DND-41 (cell line): ENCODE measurements at regions not wholly inside any gene's neighbourhood (a gene's known extent, or its start where the extent isn't known, plus 50 kb on each side); places are given as distances from the start of the nearest gene placed in this dataset.
A peak's percentile ranks its signal among the peaks of the same experiment; 100 is the strongest.
"Not testable (repeated sequence)": the region's sequence is repeated elsewhere in the genome, so short reads cannot be mapped to it uniquely, and the experiment has no call there.

Experiments
- ATAC-seq: fragments of 200-7000 bp; cut with Tn5 transposase; 3 replicates; pipeline ENCODE4 v1.9.1; 2021; ENCODE audit warnings: low read depth; ENCODE audit not compliant: insufficient read depth
- DNase-seq: peaks from one replicate; pipeline ENCODE4 v3.0.0-alpha.2; 2020
- H2AFZ ChIP-seq: 2 replicates; pipeline ENCODE4 v1.6.0; 2012; ENCODE audit warnings: low read depth, low read length
- H3K27ac ChIP-seq: 2 replicates; pipeline ENCODE4 v1.5.1; 2012; ENCODE audit warnings: low read length, inconsistent platforms
- H3K27me3 ChIP-seq: fragments of 200-600 bp; sonication (generic); 2 replicates; pipeline ENCODE4 v1.6.0; 2012; ENCODE audit warnings: low read length, mild to moderate bottlenecking, inconsistent platforms; ENCODE audit not compliant: insufficient read depth, poor library complexity
- H3K36me3 ChIP-seq: 2 replicates; pipeline ENCODE4 v1.5.1; 2012; ENCODE audit warnings: low read length, inconsistent platforms; ENCODE audit not compliant: insufficient read depth
- H3K4me1 ChIP-seq: 2 replicates; pipeline ENCODE4 v1.5.1; 2012; ENCODE audit warnings: mild to moderate bottlenecking, low read length; ENCODE audit not compliant: insufficient read depth
- H3K4me2 ChIP-seq: 2 replicates; pipeline ENCODE4 v1.6.0; 2012; ENCODE audit warnings: mild to moderate bottlenecking, moderate library complexity, low read length, inconsistent platforms; ENCODE audit not compliant: insufficient read depth
- H3K4me3 ChIP-seq, 2 experiments: fragments of 200-600 bp in 1 of 2; shearing (Covaris generic) in 1 of 2; 2 replicates each; pipeline ENCODE4 v1.5.1; 2012 to 2016; ENCODE audit warnings: inconsistent platforms in 2 of 2, low read length in 2 of 2, mild to moderate bottlenecking in 2 of 2, low read depth in 1 of 2, moderate library complexity in 1 of 2
- H3K79me2 ChIP-seq: 2 replicates; pipeline ENCODE4 v1.6.0; 2012; ENCODE audit warnings: low read length, inconsistent platforms; ENCODE audit not compliant: insufficient read depth
- H3K9ac ChIP-seq: 2 replicates; pipeline ENCODE4 v1.6.0; 2012; ENCODE audit warnings: low read depth, mild to moderate bottlenecking, inconsistent platforms, low read length, moderate library complexity
- H3K9me3 ChIP-seq: 2 replicates; pipeline ENCODE4 v1.5.1; 2012; ENCODE audit warnings: low read length, moderate library complexity, mild to moderate bottlenecking, inconsistent platforms; ENCODE audit not compliant: insufficient read depth, severe bottlenecking
- H4K20me1 ChIP-seq: 2 replicates; pipeline ENCODE4 v1.6.0; 2012; ENCODE audit warnings: low read length; ENCODE audit not compliant: insufficient read depth
- CTCF ChIP-seq: IDR thresholded peaks from 2 replicates; pipeline ENCODE4 v1.5.1; 2012; ENCODE audit warnings: borderline replicate concordance, low read length, moderate library complexity, mild to moderate bottlenecking; ENCODE audit not compliant: poor library complexity, severe bottlenecking; ENCODE audit errors: extremely low read depth
- EZH2 ChIP-seq: IDR thresholded peaks from 3 replicates; pipeline ENCODE4 v1.6.1; 2012; ENCODE audit warnings: borderline replicate concordance, low read depth, mild to moderate bottlenecking, moderate library complexity, low read length, inconsistent platforms; ENCODE audit not compliant: severe bottlenecking

DNA sequence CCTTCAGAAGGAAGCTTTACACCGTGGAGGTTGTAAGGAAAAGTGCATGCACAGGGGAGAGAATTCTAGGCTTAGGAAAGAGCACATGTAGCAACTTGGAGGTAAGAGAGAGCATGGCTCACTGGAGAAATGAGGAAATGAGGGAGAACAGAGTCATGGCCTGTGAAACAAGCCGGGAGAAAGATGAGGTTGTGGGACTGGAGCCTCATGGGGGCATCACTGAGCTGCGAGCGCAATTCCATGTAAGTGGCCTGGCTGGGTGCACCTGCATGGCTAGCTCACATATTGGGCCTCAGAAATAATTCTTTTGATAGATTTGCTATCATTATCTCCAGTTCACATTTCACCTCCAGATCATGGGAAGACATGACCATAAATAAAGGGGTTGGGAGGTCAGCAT is 785.5 kb upstream of the RAB6C start:
- Histone ChIP-seq H3K27me3 (peaks cover 19% of the 10 kb centered on the region), H3K27ac (no peak overlapping the region), H3K36me3 (no peaks in the 10 kb centered on the region), H3K9ac (no peak overlapping the region), H3K9me3 (no peaks in the 10 kb centered on the region), H3K79me2 (no peaks in the 10 kb centered on the region), H4K20me1 (no peaks in the 10 kb centered on the region), H2AFZ (no peak overlapping the region), H3K4me1 (no peaks in the 10 kb centered on the region), H3K4me2 (no peak overlapping the region), H3K4me3 (no peak overlapping the region)
- DNase-seq (no peak), ATAC-seq (no peak)
- TF ChIP-seq EZH2 (no peak), CTCF (peak; percentile 14)

DNA sequence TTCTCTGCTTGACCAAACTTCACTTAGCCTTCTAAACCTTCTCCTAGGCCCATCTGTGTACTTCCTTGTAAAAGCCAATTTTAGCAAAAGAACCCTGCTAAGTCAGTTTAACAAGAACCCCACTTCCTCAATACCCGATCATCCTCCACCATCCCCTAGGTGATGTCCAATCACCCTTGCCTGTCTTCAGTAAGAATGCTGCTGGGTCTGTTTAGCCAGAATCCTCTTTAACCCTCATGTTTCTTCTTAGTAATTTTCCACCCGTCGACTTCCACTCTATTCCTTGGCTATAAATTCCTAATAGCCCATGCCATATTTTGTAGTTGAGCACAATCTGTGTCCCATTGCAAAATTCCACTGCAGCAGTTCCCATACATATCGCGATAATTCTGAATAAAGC is 780.0 kb upstream of the RAB6C start:
- no peaks in the 10 kb centered on the region for H4K20me1 ChIP-seq
- no peak for DNase-seq
- peaks cover 18% of the 10 kb centered on the region for H3K27me3 ChIP-seq
- no peak for ATAC-seq
- H3K9me3 ChIP-seq, result no peaks in the 10 kb centered on the region
- H3K9ac ChIP-seq, result no peak overlapping the region
- no peak overlapping the region for H2AFZ ChIP-seq
- H3K4me1 ChIP-seq, result no peaks in the 10 kb centered on the region
- no peak overlapping the region for H3K27ac ChIP-seq
- no peaks in the 10 kb centered on the region for H3K79me2 ChIP-seq
- no peak overlapping the region for H3K4me3 ChIP-seq
- H3K4me2 ChIP-seq, result no peak overlapping the region
- H3K36me3 ChIP-seq, result no peaks in the 10 kb centered on the region
- TF ChIP-seq CTCF (no peak), EZH2 (no peak)

- no peak for ATAC-seq
- no peaks in the 10 kb centered on the region for H3K36me3 ChIP-seq
- no peak overlapping the region for H3K27ac ChIP-seq
- no peak overlapping the region for H2AFZ ChIP-seq
- H3K4me3 ChIP-seq, result no peak overlapping the region
- H3K9me3 ChIP-seq, result no peaks in the 10 kb centered on the region
- TF ChIP-seq EZH2, result no peak
- no peak for TF ChIP-seq CTCF
- H3K4me1 ChIP-seq, result no peaks in the 10 kb centered on the region
- no peaks in the 10 kb centered on the region for H4K20me1 ChIP-seq
- H3K79me2 ChIP-seq, result no peaks in the 10 kb centered on the region
- no peak for DNase-seq
- peaks cover 13% of the 10 kb centered on the region for H3K27me3 ChIP-seq
- no peak overlapping the region for H3K9ac ChIP-seq
- H3K4me2 ChIP-seq, result no peak overlapping the region
Observed at GRCh38 chr2:129201696-129202095, 777.8 kb upstream of the RAB6C start.

DNA sequence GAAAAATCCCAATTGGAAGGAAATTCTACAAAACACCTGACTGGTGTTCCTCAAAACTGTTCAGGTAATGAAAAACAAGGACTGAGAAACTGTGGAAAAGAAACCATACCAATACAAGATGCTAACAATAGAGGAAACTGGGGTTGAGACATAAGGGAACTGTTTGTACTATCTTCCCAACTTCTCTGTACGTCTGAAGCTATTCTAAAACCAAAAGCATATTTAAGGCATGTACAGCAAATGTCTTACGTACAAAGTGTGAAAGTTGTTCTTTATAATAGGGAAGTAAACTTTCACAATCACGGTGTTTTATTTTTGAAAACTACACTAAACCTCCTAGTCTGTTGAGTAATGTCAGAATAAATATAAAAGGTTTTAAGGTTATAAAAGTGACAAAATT is 776.1 kb upstream of the RAB6C start:
- Histone ChIP-seq H3K27me3 (peaks cover 11% of the 10 kb centered on the region), H3K79me2 (no peaks in the 10 kb centered on the region), H3K4me3 (no peak overlapping the region), H3K4me2 (no peak overlapping the region), H3K36me3 (no peaks in the 10 kb centered on the region), H2AFZ (no peak overlapping the region), H3K27ac (no peak overlapping the region), H3K9ac (no peak overlapping the region), H3K9me3 (no peaks in the 10 kb centered on the region), H3K4me1 (no peaks in the 10 kb centered on the region), H4K20me1 (no peaks in the 10 kb centered on the region)
- DNase-seq, result no peak
- TF ChIP-seq CTCF (no peak), EZH2 (no peak)
- ATAC-seq, result no peak

DNA sequence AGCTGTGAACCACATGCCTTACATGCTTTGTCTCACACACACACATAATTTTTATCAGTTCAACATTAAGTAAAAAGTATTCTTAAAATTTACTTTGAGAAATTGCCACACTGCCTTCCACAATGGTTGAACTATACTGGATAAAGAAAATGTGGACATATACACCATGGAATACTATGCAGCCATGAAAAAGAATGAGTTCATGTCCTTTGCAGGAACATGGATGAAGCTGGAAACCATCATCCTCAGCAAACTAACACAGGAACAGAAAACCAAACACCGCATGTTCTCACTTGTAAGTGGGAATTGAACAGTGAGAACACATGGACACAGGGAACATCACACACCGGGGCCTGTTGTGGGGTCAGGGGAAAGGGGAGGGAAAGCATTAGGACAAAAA is 774.9 kb upstream of the RAB6C start:
- not testable (repeated sequence) for H3K79me2 ChIP-seq
- H3K27me3 ChIP-seq, result peaks cover 12% of the 10 kb centered on the region

More for the DNA sequence above, 774.9 kb upstream of the RAB6C start:
- not testable (repeated sequence) for H3K4me2 ChIP-seq, H3K4me1 ChIP-seq, H3K9me3 ChIP-seq, ATAC-seq, H3K9ac ChIP-seq, H2AFZ ChIP-seq, H3K36me3 ChIP-seq, H3K4me3 ChIP-seq, H4K20me1 ChIP-seq, H3K27ac ChIP-seq, DNase-seq
